GM04504 (cell line): ENCODE measurements at regions not wholly inside any gene's neighbourhood (a gene's known extent, or its start where the extent isn't known, plus 50 kb on each side); places are given as distances from the start of the nearest gene placed in this dataset.
"Not testable (repeated sequence)": the region's sequence is repeated elsewhere in the genome, so short reads cannot be mapped to it uniquely, and the experiment has no call there.

ENCODE experiments used
- DNase-seq: peaks from one replicate; pipeline ENCODE4 v3.0.0-alpha.2; 2012; ENCODE audit warnings: low read depth

DNA sequence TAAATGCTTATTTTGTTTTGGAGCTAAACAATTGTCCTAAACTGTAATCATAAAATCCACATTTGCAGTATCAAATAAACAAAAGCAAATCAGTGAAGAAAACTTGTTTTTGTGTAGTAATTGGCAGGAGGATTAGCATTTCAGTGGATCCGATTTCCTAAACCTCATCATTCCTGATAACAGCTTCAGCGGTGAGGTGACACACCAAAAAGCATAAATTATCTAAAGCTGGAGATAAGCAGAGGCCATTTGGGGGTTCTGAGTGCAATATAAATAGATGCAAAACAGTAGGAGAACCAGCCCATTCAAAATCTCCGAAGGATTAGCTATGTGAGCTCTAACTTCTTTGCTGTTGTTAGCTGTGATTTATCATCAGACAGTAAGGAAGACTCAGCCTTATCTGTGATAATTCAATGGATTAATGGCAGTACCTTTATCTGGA is 235.8 kb downstream of the EPHA7 start:
- DNase-seq: no peak

- DNase-seq: no peak
Measured at GRCh38 chr6:93182938-93183479, 236.3 kb downstream of the EPHA7 start.

- no peak for DNase-seq
Measured at GRCh38 chr6:93177918-93178317, 241.4 kb downstream of the EPHA7 start.

GRCh38 chr6:93177438-93177837 is 241.9 kb downstream of the EPHA7 start:
- no peak for DNase-seq

GRCh38 chr6:93176070-93176469 is 243.3 kb downstream of the EPHA7 start:
- DNase-seq: no peak

DNA sequence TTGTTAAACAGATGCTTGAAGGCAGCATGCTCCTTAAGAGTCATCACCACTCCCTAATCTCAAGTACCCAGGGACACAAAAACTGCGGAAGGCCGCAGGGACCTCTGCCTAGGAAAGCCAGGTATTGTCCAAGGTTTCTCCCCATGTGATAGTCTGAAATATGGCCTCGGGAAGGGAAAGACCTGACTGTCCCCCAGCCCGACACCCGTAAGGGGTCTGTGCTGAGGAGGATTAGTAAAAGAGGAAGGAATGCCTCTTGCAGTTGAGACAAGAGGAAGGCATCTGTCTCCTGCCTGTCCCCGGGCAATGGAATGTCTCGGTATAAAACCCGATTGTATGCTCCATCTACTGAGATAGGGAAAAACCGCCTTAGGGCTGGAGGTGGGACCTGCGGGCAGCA is 245.8 kb downstream of the EPHA7 start:
- not testable (repeated sequence) for DNase-seq

GRCh38 chr6:93165850-93166430 is 253.4 kb downstream of the EPHA7 start:
- DNase-seq: no peak

DNA sequence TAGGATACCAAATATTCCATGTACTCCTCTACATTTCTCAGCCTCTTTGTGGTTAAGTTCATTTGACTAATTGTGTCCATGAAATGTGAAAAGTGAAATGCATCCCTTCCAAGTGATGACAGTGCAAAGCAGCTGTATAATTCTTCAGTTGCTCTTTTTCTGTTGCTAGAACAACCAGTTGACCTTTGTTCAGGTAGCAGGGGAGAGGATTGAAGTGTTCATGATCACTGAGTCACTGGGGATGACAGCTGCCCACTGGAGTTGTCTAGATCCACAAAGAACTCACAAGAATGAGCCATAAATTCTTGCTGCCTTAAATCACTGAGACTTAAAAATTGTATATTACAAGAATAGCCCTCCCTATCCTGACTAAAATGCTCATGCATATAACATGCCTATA is 254.6 kb downstream of the EPHA7 start:
- DNase-seq: no peak

- no peak for DNase-seq
Measured at GRCh38 chr6:93163146-93163545, 256.2 kb downstream of the EPHA7 start.

- no peak for DNase-seq
Measured at GRCh38 chr6:93139408-93140081, 279.8 kb downstream of the EPHA7 start.

GRCh38 chr6:93136111-93136510 is 283.2 kb downstream of the EPHA7 start:
- no peak for DNase-seq

DNA sequence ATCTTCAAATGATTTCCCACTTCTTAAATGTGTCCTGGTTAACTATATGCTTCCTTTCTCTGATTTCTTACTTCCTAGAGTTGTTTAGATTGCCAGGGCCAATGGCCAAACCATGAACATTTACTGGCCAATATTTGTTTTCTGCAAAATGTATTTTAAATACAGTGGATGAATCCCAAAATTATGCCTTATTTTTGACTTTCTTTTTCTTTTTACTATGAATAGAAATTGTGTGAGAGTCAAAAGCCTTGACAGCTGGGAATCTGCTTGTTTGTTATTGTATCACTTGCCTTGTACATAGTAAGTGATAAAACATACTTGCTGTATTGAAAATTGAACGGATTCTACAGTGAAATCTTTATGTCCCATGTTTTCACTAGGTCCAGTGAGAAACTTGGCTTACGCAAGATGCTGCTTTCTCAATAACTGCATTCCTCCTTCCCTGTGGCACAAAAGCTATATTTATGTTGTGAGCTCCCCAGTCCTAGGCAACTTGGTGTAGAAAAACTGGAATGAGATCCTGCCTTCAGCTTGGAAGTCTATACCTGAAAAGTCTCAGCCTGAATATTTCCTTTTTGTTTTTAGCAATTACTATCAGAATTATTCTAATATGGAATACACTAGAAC is 295.2 kb downstream of the EPHA7 start:
- no peak for DNase-seq

GRCh38 chr6:93123585-93123984 is 295.8 kb downstream of the EPHA7 start:
- DNase-seq: no peak

GRCh38 chr6:93120154-93120742 is 299.1 kb downstream of the EPHA7 start:
- no peak for DNase-seq

- DNase-seq: no peak
Measured at GRCh38 chr6:93105907-93106306, 313.5 kb downstream of the EPHA7 start.

DNA sequence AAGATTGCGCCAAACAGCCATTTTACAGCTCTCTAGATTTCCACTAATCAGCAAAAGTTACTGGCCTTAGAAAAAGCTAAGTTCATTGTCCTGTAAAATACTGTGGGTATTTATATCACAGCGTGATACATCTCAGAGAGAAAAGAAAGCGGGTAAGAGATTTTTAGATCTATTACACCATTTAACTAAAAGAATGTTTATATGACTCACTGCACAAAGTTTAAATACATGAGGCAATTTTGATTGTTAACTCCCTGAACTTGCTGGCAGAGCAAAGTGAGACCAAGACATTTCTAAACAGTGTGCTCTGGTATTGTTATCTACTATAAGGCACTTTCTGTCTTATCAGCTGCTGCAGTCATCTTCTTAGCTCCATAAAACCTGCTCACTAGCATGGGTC is 314.3 kb downstream of the EPHA7 start:
- DNase-seq: no peak

- DNase-seq: no peak
Measured at GRCh38 chr6:93104195-93104817, 315.1 kb downstream of the EPHA7 start.

DNA sequence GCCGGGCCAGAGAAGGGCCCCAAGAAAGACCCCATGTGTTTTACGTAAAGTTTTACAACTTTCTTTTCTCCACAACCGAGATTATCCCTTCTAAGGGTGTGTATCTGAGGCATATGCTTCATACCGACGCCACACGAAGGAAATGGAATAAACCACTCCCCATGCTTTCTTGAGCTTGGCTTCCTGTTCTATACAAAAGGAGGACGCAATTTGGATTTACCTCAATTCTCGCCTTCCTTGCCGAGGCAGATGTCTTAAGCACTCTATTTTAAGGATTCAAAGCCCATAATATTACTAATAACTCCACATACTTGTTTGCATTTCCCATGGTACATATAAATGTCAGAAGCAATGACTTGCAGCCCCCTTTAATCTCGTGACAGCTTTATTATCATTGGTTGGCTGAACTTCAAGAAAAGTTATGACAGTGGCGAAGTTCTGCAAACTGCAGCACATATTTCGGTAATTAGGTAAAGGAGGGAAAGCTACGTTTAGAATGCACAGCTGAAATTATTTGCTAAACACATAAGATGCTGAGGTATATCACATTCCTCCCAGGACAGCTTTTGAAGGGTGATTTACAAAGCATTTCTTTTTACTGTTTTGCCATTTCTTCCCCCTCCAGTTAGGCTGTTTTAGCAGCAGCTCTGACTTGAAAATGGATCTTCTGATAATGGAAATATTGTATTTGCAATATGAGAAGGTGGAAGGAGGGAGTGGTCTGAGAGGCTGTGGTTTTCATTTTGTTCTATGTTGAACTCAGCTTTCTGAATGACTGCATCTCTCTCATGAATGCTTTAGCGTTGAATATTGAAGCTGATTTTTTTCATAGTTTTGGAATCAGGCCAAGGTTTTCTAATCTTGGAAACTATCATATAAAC is 330.5 kb downstream of the EPHA7 start:
- no peak for DNase-seq

DNA sequence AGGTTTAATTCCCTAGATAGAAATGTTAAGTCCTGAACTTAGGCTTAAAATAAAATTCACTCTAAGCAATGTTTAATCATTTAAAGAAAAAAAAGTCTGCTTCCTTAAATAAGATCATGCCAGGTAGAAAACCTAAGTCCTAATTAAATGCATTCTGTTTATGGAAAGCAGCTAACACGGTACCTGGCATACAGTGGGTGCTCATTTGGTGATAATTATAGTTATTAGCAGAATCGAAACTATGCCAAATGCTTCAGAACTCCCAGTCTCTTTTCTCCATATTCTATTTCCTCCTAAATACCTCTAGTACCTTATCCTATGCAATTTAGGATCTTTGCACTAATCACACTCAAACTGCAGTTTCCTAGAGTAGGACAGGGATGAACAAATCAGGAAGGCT is 331.8 kb downstream of the EPHA7 start:
- DNase-seq: no peak

DNA sequence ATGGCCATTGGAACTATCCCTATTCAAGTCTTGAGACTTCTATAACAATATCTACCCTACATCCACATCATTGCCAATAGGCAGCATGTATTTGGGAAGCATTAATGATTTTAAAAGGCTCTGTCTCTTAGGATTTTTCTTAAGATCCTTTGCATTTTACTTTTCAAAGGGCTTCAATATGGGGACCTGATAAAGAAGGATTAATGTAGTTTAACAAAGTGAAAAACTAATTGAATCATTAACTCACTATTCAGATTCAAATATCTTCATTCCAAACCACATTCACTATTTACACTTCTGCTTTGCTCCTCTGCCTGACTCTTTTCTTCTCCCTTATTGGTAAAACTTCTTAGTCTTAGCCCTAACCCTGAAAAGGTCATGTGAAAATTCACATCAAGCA is 333.0 kb downstream of the EPHA7 start:
- DNase-seq: no peak
